ENCODE measurements at regions not wholly inside any gene's neighbourhood (a gene's known extent, or its start where the extent isn't known, plus 50 kb on each side); places are given as distances from the start of the nearest gene placed in this dataset.

DNA sequence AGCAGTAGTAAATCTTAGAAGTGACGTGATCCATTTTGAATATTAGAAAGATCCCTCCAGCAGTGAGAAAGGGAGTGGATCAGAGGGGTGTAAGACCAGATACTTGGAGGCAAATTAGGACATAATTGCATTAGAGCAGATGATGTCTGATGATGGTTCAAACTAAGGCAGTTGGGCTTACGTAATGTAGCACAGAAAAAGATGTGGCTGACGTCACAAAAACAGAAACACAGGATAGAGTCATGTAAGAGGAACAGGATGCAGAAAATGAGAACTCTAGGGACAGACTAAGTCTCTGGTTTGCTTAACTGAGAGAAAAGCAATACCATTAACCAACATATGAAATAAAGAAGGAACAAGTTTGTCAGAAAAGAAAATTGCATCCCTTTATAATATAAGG lies 392.5 kb upstream of the DACH1 start:
- no peak overlapping the region for H3K4me3 ChIP-seq (ENCODE audit: low read depth, low read length, poor library complexity, severe bottlenecking)
- no TSS peak for BruUV-seq (replicated peaks)
- no peak for DNase-seq (ENCODE audit: low spot score)
- ChIA-PET CTCF (no interaction called here), POLR2A (ENCODE audit: low non-redundant PET) (no interaction called here)
- no peak overlapping the region for H3K27ac ChIP-seq (ENCODE audit: low read depth, low read length, poor library complexity, severe bottlenecking)
- H3K36me3 ChIP-seq (ENCODE audit: insufficient read depth, low read length, poor library complexity, severe bottlenecking): no peaks in the 10 kb centered on the region
- intact Hi-C loops (cut with micrococcal nuclease; ENCODE audit: unreplicated experiment): no loop called here
- no peaks in the 10 kb centered on the region for H3K4me1 ChIP-seq (ENCODE audit: insufficient read depth, low read length, poor library complexity, severe bottlenecking)
- TF ChIP-seq EZH2 (IDR thresholded peaks at IDR 0.05; ENCODE audit: borderline replicate concordance, low read depth, low read length, poor library complexity, severe bottlenecking): no peak
- TF ChIP-seq, protein P1, sequence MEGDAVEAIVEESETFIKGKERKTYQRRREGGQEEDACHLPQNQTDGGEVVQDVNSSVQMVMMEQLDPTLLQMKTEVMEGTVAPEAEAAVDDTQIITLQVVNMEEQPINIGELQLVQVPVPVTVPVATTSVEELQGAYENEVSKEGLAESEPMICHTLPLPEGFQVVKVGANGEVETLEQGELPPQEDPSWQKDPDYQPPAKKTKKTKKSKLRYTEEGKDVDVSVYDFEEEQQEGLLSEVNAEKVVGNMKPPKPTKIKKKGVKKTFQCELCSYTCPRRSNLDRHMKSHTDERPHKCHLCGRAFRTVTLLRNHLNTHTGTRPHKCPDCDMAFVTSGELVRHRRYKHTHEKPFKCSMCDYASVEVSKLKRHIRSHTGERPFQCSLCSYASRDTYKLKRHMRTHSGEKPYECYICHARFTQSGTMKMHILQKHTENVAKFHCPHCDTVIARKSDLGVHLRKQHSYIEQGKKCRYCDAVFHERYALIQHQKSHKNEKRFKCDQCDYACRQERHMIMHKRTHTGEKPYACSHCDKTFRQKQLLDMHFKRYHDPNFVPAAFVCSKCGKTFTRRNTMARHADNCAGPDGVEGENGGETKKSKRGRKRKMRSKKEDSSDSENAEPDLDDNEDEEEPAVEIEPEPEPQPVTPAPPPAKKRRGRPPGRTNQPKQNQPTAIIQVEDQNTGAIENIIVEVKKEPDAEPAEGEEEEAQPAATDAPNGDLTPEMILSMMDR (conservative IDR thresholded peaks at IDR 0.05; ENCODE audit: low read depth, low read length): no peak
- H3K9me3 ChIP-seq (ENCODE audit: low read depth, low read length, poor library complexity, severe bottlenecking): no peaks in the 10 kb centered on the region
- peaks cover 44% of the 10 kb centered on the region for H3K27me3 ChIP-seq (replicated peaks; ENCODE audit: insufficient read depth, low read depth, low read length, poor library complexity)

DNA sequence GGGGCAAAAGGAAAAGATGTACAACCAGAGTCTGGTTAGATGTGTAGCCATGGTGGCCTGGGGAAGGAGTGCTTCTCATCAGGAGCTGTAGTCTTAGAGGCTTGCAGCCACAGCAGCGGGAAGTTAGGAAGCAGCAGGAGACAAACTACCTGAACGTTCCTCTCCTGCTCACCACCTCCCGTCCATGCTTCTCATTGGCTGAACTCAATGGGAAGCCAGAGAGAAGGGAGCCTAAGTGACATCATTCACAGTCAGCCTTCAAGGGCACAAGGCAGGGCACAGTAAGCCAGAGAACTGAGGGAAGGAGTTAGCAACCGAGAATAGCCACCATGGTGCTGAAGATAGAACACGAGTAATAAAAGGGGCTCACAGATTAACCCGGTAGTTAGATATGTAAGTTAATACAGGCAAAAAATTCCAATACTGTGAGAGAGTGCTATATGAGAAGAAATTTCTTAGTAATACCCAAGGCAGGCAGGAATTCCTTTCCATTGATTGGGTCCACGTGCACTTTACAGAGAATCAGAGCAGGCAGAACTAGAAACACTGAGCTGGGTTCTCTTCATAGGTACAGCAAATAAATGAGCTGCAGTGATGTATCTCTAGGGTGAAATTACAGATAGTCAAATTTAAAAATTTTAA lies 391.5 kb upstream of the DACH1 start:
- Histone ChIP-seq H3K4me1 (ENCODE audit: insufficient read depth, low read length, poor library complexity, severe bottlenecking) (no peaks in the 10 kb centered on the region), H3K27me3 (replicated peaks; ENCODE audit: insufficient read depth, low read depth, low read length, poor library complexity) (peaks cover 44% of the 10 kb centered on the region), H3K4me3 (ENCODE audit: low read depth, low read length, poor library complexity, severe bottlenecking) (no peak overlapping the region), H3K36me3 (ENCODE audit: insufficient read depth, low read length, poor library complexity, severe bottlenecking) (no peaks in the 10 kb centered on the region), H3K27ac (ENCODE audit: low read depth, low read length, poor library complexity, severe bottlenecking) (no peak overlapping the region), H3K9me3 (ENCODE audit: low read depth, low read length, poor library complexity, severe bottlenecking) (no peaks in the 10 kb centered on the region)
- intact Hi-C loops (cut with micrococcal nuclease; ENCODE audit: unreplicated experiment): no loop called here
- DNase-seq (ENCODE audit: low spot score): no peak
- POLR2A ChIA-PET (ENCODE audit: low non-redundant PET): no interaction called here
- TF ChIP-seq EZH2 (IDR thresholded peaks at IDR 0.05; ENCODE audit: borderline replicate concordance, low read depth, low read length, poor library complexity, severe bottlenecking): no peak
- TF ChIP-seq, protein P1 (conservative IDR thresholded peaks at IDR 0.05; ENCODE audit: low read depth, low read length): no peak
- no TSS peak for BruUV-seq (replicated peaks)
- CTCF ChIA-PET: interaction anchor here (0.6 kb wide), 1 partner anchor 153 kb away, joined by 3 read pairs; no protein-coding TSS in a partner anchor

DNA sequence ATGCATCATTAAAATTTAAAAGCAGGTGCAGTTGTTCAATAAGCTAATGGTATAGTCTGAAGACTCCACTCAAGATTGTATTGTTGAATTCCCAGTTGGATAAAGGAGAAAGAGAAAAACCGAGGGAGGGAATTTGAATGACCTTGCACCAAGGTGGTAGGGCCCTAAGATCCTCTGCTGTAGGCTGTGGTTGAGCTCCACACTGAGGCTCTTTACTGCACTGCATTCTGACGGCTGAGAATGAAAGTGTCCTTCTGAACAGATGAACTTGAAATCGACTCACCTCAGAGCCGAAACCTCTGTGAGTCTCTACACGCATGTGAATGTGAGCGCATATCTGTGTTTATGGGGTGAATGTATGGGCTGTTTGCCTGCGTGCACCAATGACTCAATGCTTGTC lies 388.9 kb upstream of the DACH1 start:
- TF ChIP-seq, protein P1 (conservative IDR thresholded peaks at IDR 0.05; ENCODE audit: low read depth, low read length): peak; percentile 52
- TF ChIP-seq EZH2 (IDR thresholded peaks at IDR 0.05; ENCODE audit: borderline replicate concordance, low read depth, low read length, poor library complexity, severe bottlenecking): no peak
- peak; percentile 35 for DNase-seq (ENCODE audit: low spot score)
- intact Hi-C loops (cut with micrococcal nuclease; ENCODE audit: unreplicated experiment): no loop called here
- BruUV-seq (replicated peaks): no TSS peak
- ChIA-PET CTCF (interaction anchor here (0.6 kb wide), 1 partner anchor 1437 kb away, joined by 3 read pairs; no protein-coding TSS in a partner anchor), POLR2A (ENCODE audit: low non-redundant PET) (no interaction called here)
- Histone ChIP-seq H3K9me3 (ENCODE audit: low read depth, low read length, poor library complexity, severe bottlenecking) (no peaks in the 10 kb centered on the region), H3K27me3 (replicated peaks; ENCODE audit: insufficient read depth, low read depth, low read length, poor library complexity) (peaks cover 44% of the 10 kb centered on the region), H3K4me3 (ENCODE audit: low read depth, low read length, poor library complexity, severe bottlenecking) (no peak overlapping the region), H3K4me1 (ENCODE audit: insufficient read depth, low read length, poor library complexity, severe bottlenecking) (no peaks in the 10 kb centered on the region), H3K36me3 (ENCODE audit: insufficient read depth, low read length, poor library complexity, severe bottlenecking) (no peaks in the 10 kb centered on the region), H3K27ac (ENCODE audit: low read depth, low read length, poor library complexity, severe bottlenecking) (no peak overlapping the region)
